IPS DF 4.7 (cell line): ENCODE measurements at regions not wholly inside any gene's neighbourhood (a gene's known extent, or its start where the extent isn't known, plus 50 kb on each side); places are given as distances from the start of the nearest gene placed in this dataset.
A peak's percentile ranks its signal among the peaks of the same experiment; 100 is the strongest.
"Not testable (repeated sequence)": the region's sequence is repeated elsewhere in the genome, so short reads cannot be mapped to it uniquely, and the experiment has no call there.

ENCODE experiments used
- DNase-seq: peaks from one replicate; pipeline ENCODE4 v3.0.0-alpha.2; 2013; ENCODE audit warnings: low spot score; ENCODE audit errors: extremely low read depth

- no peak for DNase-seq
Observed at GRCh38 chr6:73968221-73968757, 272.3 kb downstream of the CD109 start.

DNA sequence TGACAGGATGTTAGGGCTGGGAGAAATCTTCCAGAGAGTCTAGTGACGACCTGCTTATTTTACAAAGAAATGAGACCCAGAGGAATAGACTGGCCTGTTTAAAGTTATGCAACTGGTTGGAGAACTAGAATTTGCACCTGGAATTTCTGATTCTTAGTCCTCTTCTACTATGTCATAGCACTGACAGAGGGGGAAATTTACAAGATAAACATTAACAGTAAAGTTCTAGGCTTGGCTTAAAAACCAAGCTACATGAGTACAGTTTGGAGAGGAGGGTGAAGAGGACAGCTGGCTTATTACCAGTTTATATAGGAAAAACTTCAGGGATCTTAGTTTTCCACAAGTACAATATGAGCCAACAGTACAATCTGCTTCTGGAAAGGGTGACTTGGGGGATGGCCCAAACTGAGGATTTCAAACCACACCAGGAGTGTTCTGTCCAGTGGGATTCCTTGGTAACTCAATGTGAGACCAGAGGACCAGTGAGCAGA, 269.6 kb downstream of the CD109 start:
- no peak for DNase-seq

DNA sequence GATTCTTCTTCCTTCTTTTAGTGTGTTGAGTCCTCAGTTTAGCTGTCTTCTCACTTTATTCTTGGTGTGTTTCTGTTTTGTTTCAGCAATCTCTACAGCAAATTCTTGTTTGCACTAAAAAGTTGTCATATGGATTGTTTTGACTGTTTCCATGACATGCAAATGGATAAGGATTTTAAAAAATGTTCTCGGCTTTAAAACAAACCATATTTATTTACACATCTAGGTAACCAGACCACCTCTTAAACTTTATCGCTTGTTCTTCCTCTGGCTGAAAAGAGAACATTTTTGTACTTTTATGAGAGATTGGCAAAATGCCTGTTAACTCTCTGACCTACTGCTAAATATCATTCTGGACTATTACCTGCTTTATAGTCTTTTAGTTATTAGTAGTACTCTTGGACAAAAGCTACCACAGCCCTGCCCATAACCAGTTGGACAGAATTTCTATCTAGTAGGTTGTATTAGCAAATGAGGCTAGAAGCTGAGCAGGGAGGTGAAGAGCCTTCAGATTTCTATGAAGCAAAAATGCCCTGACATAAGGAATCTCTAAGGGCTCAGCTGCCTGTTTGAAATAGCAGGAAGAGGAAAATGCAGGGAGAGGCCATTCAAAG, 268.3 kb downstream of the CD109 start:
- DNase-seq, result no peak

- no peak for DNase-seq
Observed at GRCh38 chr6:73962884-73963283, 266.9 kb downstream of the CD109 start.

DNA sequence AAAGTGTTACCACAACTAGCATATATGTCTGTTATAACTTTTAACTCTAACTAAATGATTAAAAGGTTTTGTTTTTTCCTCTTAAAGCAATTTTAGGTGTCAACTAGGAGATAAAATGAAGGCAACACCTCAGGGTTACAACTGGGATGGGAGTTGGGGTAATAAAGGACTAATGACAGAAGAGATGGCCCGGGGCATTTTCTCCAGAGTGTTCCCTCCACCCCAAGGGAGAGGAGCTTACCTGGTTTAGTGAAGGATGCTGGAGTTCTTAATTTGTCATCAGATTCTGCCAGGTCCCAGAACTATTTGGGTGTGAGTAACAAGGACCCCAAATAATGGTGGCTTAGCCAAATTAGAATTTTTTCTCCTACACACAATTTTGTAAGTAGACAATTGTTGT, 260.3 kb downstream of the CD109 start:
- no peak for DNase-seq

GRCh38 chr6:73955800-73956199, 259.8 kb downstream of the CD109 start:
- DNase-seq, result no peak

DNA sequence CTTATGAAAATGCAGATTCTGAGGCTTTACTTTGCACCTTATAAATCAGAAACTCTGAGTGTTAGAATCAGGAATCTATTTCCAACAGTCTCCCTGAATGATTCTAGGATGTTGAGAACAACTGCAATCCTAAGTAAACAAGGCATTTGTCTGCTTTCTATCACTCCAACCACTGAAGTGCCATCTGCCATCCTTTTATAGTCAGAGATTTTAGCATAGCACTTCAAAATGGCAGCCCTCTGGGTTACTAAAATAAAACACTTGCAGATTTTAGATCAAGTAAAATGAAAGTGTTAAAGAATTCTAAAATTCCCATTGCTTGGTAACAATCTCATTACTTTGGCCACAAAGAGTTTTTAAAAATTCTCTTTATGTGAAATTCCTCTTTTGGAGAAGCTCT, 258.9 kb downstream of the CD109 start:
- no peak for DNase-seq

- no peak for DNase-seq
Observed at GRCh38 chr6:73951183-73951582, 255.2 kb downstream of the CD109 start.

- DNase-seq, result no peak
Observed at GRCh38 chr6:73943930-73944652, 248.1 kb downstream of the CD109 start.

DNA sequence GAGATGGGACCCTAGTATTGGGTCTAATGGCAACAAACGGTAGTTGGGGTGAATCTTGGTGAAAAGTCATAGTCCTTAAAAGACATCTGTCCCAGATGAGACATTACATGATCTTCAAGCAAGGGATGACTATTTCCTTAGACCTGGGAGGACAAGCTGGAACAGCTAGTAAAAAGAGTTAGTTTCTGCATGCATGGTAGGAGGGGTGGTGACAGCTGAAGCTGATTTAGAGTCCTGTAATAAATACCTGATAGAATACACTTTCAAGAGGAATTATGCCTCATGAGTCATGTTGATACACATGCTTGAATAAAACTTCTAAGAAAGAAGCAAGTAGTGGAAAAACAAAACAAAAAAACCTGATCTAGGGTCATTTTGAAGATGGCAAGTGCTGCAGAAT, 247.4 kb downstream of the CD109 start:
- no peak for DNase-seq

DNA sequence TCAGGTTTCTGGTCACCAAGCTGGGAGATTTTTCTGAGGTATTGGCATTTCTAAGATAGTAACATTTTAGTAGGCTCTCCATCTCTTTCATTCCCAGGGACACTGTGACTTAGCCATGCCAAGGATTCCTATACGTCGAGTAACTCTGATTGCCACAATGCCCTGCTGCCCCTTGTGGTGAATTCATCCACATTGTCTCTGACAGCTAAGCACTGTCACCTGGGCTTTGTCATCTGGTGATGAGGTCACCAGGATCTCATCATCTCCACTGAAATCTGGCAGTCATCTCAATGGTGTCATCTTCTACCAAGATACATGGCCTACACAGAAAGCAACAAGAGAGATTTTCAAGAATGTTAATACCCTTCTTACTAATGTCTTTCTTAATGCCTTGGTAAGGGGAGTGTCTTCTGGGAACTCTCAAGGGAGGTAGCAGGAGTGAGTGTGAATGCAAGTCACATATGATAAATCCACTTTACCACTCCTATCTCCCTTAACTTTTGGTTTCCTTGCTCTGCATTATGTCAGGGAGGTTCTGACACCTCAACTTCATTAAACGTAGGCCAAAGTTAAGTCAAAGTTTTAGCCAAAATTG, 246.7 kb downstream of the CD109 start:
- peak; percentile 33 for DNase-seq

DNA sequence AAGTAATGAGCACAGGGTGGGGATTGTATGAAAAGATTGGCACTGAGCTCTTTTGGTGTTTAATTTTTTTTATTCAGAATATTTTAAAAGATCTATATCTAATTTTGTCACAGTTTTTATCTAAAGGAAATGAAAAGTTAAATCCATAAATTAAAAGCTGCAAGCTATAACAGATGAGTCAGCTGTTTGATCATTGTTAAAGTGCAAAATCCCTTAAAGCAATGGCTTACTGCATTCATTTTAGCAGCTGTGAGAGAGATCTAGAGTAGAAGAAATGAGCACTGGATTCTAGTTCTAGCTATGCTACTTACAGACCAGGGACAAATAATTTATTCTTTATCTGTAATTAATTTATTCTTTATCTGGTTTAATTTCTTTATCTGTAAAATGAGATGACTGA, 245.9 kb downstream of the CD109 start:
- no peak for DNase-seq

- DNase-seq, result no peak
Observed at GRCh38 chr6:73937805-73938204, 241.8 kb downstream of the CD109 start.

DNA sequence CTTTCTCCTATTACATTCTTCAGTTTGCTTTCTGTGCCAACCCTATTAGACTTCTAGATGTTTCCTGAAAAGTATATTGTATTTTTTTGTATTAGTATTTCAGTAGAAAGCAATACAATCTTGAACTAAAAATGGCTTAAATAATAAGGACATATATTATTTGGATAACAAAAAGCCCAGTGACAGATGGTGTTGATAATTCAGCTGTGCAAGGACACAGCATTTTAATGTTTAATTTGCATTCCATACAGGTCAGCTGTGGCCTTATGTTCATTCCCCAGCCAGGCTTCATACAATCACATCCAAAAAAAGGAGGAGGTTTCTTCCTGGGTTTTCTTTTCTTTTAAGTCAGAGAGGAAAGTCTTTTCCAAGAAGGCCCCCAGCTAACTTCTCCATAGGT, 236.9 kb downstream of the CD109 start:
- no peak for DNase-seq

- DNase-seq, result no peak
Observed at GRCh38 chr6:73929405-73929804, 233.4 kb downstream of the CD109 start.

DNA sequence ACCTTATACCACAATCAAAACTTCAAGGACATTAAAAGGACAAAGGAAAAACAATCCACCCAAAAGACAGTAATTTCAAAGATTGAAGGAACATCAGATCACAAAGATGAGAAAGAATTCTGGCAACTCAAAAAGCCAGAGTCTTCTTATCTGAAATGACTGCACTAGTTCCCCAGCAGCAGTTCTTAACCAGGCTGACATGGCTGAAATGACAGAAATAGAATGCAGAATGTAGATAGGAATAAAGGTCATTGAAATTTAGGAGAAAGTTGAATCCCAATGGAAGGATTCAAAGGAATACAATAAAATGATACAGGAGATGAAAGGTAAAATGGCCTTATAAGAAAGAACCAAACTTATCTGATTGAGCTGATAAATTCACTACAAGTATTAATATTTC, 231.4 kb downstream of the CD109 start:
- no peak for DNase-seq

- not testable (repeated sequence) for DNase-seq
Observed at GRCh38 chr6:73925703-73926102, 229.7 kb downstream of the CD109 start.

DNA sequence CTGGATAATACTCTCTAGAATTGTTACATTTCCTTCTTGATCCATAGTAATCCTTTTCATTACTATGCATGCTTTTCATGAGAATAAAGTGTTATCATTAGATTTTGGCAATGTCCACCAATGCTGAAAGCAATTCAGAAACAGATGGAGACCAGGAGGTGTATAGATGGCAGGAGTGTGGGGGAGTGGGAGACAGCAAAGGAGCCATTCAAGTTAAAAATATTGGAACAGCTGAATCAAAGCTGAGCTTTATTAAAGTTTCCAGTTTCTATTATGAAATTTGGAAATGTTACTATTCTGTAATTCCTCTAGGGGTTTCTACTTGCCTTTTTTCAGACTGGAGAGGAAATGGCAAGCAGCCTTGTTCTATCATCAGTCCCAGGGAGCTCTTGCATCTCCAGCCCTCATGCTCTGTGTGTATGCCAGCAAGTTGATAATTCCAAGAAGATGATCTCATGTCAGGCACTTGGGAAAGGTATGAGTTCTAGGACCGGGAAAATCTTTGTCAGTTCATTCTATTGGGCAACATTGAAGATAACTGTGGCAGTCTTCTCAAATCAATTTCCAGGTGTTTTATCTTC, 228.0 kb downstream of the CD109 start:
- no peak for DNase-seq

- DNase-seq, result no peak
Observed at GRCh38 chr6:73903155-73903554, 207.2 kb downstream of the CD109 start.

DNA sequence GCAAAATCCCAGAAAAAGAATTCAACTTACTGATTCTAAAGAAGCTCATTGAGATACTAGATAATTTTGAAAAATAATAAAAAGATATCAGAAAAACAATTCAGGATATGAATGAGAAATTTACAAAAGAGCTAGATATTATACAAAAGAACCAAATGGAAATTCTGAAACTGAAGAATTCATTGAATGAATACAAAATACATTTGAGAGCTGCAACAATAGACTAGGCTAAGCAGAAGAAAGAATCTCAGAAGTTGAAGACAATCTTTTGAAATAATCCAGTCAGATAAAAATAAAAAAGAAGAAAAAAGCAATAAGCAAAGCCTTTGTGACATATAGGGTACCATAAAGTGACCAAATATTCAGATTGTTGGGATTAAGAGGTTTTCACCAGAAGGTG, 206.0 kb downstream of the CD109 start:
- no peak for DNase-seq

GRCh38 chr6:73901311-73901710, 205.3 kb downstream of the CD109 start:
- DNase-seq, result no peak

DNA sequence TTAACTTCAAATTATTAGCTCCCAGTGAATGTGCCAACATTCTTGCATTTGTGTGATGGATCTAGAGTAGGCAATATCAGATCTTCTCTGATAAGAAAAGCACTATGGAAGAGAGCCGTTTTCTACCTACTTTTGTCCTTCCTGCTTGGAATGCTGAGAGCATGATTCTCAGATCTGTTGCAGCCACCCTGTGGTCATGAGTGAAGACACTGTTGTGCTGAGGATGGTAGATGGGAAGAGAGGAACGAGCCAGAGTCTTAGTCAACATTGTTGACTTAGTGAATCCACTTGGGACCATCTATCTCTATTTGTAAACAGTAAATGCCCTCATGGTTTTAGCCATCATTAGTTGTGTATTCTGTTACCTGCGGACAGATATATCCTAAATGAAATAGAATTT, 202.6 kb downstream of the CD109 start:
- DNase-seq, result no peak
